GM18951 (cell line): ENCODE measurements at regions not wholly inside any gene's neighbourhood (a gene's known extent, or its start where the extent isn't known, plus 50 kb on each side); places are given as distances from the start of the nearest gene placed in this dataset.
"Not testable (repeated sequence)": the region's sequence is repeated elsewhere in the genome, so short reads cannot be mapped to it uniquely, and the experiment has no call there.

ENCODE experiments used
- POLR2A ChIP-seq: IDR thresholded peaks from 4 replicates; pipeline ENCODE4 v1.6.1; 2011; ENCODE audit warnings: mild to moderate bottlenecking; ENCODE audit not compliant: insufficient read length, insufficient read depth; ENCODE audit errors: extremely low read depth
- in situ Hi-C: fragments of 300-500 bp; cut with MboI; formaldehyde crosslinking; loops from one replicate; pipeline ENCODE4 v1.12.0; 2022; ENCODE audit warnings: low sequenced_read_pairs, mixed read lengths, inconsistent platforms; ENCODE audit not compliant: unreplicated experiment

DNA sequence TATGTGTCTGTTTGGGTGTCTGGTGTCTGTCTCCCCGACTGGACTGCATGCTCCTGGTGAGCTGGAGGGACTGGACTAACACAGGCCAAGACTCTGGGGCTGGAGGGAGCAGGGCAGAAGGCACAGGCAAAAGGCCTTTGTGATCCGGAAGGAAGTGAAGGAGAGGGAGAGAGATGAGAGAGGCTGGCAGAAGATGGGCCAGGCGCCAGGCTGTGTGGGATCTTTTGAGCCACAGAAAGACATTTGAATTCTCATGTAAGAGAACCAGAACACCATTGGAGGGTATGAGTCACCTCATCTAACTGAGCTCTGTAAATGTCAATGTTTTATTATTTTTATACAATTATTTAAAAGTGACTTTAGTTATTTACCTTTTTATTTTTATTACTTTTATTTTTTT, 152.3 kb upstream of the CCZ1B start:
- in situ Hi-C loops, result not testable (repeated sequence)

DNA sequence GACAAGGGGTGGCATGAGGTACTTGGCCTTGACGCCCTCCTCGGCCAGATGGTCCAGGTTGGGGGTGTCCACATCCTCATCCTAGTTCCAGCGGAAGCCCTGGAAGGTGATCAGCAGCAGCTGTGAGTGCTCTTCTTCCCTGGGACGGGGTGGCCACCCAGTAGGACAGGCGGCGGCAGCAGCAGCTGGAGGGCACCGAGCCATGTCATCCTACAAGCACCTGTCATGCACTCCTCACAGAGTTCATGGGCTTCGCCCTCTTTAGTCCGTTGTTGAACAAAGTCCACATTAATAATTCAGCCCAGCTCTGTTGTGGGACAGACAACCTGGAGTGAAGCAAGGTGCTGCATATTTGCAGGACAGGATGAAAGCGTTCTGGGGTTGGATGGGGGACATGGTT, 153.4 kb upstream of the CCZ1B start:
- in situ Hi-C loops, result not testable (repeated sequence)

DNA sequence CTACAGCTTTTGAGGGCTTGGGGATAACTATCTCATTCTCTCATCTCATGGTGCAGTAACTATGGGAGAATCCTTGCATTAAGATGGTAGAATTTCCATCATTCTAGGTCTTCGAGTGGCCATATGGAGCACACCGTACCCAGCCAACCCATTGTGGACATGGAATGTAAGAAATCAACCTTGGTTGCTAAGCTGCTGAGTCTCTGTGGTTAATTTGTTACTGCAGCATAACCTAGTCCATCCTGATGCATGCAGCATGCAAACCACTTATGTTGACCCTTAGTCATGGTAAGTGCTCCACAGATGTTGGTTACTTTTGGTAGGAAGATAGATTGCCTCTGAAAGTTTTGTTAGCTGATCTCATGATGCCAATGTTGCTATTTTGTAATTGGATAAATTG, 156.3 kb upstream of the CCZ1B start:
- in situ Hi-C loops, result not testable (repeated sequence)

DNA sequence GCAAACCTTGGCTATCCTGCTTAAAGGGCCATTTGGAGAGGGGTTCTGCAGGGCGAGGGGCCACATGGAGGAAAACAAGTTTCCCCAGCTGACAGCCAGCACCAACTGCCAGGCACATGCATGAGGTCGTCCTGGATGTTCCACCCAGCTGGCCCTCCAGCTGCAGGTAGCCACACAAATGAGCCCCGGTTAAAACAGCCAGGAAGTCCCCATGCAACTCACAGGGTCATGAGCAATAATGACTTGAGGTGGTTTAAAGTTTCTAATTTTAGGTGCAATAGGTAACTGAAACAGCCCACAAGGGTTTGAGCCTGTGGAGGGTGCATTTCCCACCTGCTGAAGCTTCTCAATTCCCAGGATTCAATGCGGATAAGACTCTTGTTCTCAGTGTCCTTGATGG, 160.8 kb upstream of the CCZ1B start:
- in situ Hi-C loops, result not testable (repeated sequence)

DNA sequence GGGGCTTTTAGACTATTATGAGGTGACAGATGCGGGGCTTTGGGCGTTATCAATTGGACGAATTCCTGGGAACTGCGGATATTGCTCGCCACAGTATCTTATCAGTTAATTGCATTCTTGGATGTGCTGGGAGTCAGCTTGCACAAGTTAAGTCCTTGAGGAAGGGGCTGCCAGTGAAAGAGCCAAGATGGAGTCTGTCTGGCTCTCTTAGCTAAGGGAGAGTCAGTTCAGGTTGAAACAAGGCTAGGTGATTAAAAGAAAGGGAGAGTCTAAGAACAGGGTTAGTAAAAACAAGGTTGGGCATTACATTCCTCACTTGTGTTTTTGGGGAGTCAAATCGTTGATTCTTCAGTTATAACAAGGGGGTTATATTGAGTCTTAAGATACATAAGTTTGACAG, 162.5 kb upstream of the CCZ1B start:
- in situ Hi-C loops, result not testable (repeated sequence)

DNA sequence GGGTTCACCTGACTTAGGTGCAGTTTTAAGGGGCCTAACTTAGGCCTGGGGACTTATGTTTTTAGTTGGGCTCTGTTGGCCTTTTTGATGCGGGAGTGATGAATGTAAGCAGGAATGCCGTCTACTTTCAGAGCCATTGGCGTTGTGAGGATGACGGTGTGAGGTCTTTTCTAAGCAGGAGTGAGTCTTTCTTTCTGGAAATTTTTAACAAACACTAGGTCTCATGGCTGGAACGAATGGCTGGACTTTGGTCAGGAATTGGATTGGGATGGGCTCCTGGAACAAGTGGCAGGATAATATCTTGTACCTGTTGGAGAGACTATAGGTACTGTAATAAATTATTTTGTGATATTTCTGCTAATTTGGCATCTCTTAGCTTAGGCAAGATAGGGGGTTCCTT, 163.9 kb upstream of the CCZ1B start:
- in situ Hi-C loops, result not testable (repeated sequence)

DNA sequence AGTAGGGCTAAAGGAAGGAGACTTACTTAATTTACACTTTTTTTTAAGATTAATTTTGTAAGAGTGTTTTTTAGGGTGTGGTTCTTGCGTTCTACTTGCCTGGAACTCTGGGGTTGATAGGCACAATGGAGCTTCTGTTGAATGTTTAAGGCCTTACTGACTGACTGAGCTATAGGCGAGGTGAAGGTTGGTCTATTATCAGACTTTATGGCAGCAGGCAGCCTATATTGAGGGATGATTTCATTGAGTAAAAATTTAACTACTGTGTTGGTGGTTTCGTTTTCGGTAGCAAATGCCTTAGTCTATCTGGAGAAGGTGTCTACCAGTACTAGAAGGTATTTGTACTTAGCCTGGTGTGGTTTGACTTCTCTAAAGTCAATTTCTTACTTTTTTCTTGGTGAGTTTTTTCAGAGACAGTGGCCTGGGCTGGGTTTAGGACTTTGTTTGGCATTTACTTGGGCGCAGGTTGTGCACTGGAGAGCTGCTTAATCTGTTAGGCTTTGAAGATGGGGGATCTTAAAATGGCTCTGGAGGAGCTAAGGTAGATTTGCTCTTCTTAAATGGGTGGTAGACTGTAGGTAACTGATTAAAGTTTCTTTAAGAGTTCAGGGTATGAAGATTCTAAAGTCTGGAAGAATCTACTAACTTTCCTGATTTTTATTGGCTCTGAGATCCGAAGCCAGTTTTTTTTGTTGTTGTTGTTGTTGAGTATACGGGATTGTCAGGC, 164.5 kb upstream of the CCZ1B start:
- in situ Hi-C loops, result not testable (repeated sequence)

DNA sequence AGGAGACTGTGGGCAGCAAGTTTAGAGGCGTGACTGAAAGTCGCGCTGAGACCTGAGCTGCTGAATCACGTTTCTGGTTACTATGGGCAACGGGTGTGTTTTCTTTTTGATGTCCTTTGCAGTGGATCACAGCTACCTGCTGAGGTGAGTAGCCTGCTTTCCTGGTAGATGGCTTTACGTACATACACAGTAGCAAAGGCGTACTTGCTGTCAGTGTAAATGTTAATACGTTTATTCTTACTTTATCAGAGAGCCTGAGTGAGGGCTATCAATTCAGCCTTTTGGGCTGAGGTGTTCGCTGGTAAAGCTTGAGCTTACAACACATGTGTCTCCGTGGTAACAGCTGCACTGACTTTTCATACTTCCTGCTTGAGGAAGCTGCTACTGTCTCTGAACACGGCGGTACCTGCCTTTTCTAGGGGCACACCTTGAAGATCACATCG, 165.1 kb upstream of the CCZ1B start:
- in situ Hi-C loops, result not testable (repeated sequence)

DNA sequence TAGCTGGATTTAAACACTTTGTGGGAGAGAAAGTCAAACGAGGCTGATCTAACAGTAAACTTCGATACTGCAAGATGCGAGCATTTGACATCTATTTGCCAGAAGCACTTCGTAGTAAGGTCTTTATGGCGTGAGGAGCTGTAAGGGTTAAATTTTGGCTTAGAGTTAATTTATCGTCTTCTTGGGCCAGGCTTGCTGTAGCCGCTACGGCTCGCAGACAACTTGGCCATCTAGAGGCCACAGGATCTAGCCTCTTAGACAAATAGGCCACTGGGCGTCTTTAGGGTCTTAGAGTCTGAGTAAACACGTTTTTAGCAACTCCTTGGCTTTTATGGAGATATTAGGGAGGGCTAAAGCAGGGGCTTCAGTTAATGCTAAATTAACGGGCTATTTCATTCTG, 165.6 kb upstream of the CCZ1B start:
- in situ Hi-C loops, result not testable (repeated sequence)

DNA sequence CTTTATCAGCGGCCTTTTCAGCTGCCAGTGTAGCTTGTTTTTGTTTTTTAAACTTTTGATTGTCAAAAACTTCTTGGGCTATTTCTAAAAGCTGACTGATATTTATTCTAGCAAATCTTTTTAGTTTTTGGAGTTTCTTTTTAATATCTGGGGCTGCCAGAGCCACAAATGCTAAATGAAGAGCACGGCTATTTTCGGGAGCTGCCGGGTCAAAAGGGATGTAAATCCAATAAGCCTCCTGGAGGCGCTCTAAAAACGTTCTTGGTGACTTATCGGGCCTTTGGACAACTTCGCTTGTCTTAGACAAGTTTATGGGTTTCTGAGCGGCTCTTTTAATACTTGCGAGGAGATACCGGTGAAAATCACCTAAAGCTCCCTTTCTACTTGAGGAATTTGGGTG, 166.1 kb upstream of the CCZ1B start:
- in situ Hi-C loops, result not testable (repeated sequence)

DNA sequence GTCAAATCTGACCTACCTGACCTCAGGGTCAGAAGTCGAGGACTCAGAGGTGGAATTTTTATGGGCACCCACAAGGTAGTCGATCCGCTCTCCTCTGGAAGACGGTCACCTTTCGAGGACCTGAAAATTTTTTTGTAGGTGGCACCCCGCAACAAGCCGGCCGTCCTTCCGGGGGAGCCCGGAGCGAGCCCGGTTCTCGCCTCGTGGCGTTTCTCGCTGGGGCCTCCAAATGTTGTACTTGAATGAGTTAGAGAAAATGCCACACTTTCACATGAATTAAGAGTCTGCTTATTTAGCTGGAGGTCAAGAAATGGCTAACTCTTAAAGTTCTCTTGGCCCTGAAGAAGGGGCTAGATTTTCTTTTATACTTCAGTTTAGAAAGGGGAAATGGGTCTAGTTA, 169.0 kb upstream of the CCZ1B start:
- in situ Hi-C loops, result not testable (repeated sequence)

DNA sequence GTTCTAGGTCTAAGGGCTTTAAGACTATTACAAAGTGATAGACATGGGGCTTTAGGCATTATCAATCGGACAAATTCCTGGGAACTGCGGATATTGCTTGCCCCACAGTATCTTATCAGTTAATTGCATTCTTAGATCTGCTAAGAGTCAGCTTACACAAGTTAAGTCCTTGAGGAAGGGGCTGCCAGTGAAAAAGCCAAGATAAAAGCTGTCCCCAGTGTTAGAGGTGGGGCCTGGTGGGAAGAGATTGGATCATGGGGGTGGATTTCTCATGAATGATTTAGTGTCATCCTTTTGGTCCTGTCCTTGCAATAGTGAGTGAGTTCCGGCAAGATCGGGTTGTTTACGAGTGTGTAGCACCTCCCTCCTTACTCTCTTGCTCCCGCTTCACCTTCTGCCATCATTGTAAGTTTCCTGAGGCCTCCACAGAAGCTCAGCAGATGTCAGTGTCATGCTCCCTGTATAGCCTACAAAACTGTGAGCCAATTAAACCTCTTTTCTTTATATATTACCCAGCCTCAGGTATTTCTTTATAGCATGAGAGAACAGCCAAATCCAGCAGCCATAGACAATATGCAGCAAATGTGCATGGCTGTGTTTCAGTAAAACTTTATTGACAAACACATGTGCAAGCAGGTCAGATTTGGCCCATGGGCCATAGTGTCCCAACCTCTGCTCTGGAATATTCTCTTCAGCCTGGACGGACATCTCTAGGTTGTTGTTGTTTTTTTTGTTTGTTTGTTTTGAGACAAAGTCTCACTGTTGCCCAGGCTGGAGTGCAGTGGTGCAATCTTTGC, 169.6 kb upstream of the CCZ1B start:
- in situ Hi-C loops, result not testable (repeated sequence)

DNA sequence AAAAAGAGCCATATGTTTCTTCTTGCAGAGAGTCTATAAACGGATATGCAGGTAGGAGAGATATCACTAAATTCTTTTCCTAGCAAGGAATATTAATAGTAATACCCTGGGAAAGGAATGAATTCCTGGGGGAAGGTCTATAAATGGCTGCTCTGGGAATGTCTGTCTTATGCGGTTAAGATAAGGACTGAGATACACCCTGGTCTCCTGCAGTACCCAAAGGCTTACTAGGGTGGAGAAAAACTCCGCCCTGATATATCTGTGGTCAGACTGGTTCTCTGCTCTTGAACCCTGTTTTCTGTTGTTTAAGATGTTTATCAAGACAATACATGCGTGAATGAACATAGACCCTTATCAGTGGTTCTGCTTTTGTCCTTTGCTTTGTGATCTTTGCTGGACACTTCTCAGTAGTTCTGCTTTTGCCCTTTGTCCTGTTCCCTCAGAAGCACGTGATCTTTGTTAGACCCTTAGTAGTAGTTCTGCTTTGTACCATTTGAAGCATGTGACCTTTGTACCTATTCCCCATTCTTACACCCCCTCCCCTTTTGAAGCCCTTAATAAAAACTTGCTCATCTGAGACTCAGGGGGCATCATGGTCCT, 173.1 kb upstream of the CCZ1B start:
- in situ Hi-C loops, result not testable (repeated sequence)

DNA sequence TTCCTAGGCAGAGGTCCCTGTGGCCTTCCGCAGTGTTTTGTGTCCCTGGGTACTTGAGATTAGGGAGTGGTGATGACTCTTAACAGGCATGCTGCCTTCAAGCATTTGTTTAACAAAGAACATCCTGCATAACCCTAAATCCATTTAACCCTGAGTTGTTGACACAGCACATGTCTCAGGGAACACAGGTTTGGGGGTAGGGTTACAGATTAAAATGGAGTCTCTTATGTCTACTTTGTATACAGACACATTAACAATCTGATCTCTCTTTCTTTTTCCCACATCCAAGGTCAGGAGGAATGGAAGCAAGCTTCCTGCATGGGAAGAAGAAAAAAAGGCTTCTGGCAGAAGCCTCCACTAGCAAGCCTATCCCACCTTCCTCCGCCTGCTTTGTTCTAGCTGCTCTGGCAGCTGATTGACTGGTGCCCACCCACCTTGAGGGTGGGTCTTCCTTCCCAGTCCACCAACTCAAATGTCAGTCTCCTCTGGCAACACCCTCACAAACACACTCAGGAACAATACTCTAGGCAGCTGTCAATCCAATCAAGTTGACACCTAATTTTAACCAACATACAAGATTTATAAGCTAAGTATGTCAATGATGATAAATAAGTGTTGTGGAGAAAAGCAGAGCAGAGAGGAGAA, 176.5 kb upstream of the CCZ1B start:
- in situ Hi-C loops, result no loop called here
- TF ChIP-seq POLR2A, result no peak

DNA sequence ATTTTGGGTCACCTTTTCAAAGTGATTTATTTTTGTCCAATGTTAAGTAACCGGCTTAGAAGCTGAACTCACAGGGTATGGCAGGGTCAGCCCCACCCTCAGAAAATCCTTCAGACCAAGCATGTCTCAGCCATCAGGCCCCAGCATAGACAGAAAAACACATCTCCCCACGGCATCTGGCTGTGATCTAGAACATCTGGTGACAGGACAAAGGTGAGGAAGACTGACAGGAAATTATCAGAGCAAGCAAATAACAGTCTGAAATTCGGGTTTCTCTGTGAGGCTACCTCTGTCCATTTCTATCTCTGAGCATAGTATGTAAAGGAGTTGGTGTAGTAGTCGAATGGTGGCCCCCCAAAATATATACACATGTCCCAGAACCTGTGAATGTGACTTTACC, 177.0 kb upstream of the C1GALT1 start:
- in situ Hi-C loops, result no loop called here
- TF ChIP-seq POLR2A, result no peak

DNA sequence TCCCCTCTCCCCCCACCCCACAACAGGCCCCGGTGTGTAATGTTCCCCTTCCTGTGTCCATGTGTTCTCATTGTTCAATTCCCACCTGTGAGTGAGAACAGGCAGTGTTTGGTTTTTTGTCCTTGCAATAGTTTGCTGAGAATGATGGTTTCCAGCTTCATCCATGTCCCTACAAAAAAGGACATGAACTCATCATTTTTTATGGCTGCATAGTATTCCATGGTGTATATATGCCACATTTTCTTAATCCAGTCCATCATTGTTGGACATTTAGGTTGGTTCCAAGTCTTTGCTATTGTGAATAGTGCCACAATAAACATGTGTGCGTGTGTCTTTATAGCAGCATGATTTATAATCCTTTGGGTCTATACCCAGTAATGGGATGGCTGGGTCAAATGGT, 176.4 kb upstream of the C1GALT1 start:
- in situ Hi-C loops, result not testable (repeated sequence)

DNA sequence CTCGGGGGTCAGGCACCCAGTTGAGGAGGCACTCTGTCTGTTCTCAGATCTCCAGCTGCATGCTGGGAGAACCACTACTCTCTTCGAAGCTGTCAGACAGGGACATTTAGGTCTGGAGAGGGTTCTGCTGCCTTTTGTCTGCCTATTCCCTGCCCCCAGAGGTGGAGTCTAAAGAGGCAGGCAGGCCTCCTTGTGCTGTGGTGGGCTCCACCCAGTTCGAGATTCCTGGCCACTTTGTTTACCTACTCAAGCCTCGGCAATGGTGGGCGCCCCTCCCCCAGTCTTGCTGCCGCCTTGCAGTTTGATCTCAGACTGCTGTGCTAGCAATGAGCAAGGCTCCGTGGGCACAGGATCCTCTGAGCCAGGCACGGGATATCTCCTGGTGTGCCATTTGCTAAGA, 171.1 kb upstream of the C1GALT1 start:
- in situ Hi-C loops, result not testable (repeated sequence)

DNA sequence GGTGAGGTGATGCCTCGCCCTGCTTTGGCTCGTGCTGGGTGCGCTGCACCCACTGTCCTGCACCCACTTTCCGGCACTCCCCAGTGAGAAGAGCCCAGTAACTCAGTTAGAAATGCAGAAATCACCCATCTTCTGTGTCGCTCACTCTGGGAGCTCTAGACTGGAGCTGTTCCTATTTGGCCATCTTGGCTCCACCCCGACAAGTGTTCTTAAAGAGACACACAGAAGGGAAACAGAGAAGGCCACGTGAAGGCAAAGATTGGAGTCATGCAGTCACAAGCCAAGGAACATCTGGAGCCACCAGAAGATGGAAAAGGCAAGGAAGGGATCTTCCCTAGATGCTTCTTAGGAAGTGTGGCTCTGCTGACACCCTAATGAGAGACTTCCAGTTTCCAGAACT, 170.6 kb upstream of the C1GALT1 start:
- in situ Hi-C loops, result not testable (repeated sequence)
